GM19099 (cell line): ENCODE measurements at regions not wholly inside any gene's neighbourhood (a gene's known extent, or its start where the extent isn't known, plus 50 kb on each side); places are given as distances from the start of the nearest gene placed in this dataset.

Experiments used
- POLR2A ChIP-seq: IDR thresholded peaks from 3 replicates; pipeline ENCODE4 v1.6.1; 2011; ENCODE audit warnings: low read depth; ENCODE audit not compliant: insufficient read length; ENCODE audit errors: extremely low read depth

DNA sequence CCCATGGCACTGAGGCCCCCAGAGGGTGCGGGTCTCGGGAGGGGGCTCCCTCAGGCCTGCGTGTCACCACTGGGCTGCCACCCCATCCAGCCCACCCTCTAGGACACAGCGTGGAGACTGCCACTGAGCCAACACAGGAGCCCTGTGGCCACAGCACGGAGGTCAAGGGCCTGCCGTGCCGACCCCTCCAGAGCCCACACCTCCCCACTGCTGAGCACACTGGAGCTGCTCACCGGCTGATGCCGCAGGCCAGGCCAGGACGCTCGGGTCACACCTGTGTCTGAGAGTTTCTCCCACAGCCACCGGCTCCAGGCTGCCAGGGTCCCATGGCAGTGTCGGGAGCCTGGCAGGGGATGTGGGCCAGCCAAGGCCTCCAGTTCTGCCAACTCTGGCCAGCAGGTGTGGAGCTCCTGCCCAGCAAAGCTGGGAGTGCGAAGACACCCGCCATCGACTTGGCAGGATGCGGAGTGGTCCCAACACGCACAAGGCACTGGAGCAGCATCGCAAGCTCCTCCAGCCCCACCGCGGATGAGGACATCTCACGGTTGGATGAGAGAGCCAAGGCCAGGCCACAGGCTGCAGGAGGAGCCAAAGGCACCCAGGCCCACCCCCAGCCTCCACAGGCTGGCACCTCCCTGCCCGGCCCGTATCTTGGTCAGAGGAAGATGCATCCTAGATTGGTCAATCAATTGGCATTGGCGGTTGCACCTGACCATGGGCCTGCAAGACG is 187.1 kb downstream of the BRD1 start:
- TF ChIP-seq POLR2A: no peak

DNA sequence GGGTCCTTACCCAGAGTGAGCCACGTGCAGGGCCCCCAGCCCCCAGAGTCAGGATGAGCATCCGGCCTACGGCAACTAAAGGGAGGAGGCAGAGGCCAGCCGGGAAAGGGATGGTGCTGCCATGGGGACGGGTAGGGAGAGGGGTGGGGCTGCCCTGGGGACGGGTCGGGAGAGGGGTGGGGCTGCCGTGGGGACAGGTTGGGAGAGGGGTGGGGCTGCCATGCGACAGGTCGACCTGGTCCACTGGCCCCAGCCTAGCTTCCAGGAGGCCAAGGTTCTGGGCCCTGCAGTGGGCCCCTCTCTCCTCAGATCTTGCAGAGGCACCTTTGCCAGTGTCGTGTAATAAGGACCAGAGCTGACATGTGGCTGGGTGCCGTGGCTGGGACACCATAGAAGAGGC is 187.7 kb downstream of the BRD1 start:
- TF ChIP-seq POLR2A: no peak

DNA sequence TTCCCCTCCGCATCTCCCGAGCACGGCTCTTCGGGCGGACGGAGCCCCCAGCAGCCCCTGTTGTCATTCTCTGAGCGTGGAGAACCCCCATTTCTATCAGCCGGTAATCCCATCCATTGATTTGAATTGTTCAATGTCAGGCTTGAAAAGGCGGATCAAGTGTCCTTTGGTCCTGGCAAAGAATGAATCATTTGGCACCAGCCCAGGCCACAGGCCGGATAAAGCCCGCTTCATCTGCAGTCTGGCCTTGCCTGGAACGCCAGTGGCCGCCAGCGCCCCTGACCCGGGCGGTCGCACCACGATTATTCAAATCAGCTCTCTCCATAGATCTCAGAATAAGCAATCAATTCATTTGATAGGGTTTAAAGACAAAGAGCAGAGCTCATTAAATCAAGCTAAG is 188.9 kb downstream of the BRD1 start:
- TF ChIP-seq POLR2A: no peak

DNA sequence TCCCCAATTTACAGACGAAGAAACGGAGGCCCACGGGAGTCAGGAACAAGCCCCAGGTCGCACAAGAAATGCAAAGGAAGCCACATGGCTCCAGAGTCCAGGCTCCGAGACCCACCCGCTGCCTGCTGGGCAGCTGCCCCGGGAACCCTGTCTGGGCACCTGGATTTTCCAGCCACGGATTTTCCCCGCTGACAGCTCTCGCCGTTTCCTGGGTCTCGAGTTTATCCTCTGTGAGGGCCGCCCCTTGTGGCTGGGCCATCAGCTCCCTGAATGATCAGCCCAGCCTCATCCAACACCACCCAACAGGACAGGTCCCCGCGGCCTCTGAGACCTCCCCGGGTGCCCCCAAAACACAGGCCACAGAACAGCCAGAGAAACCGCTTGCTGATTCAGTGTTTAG is 189.7 kb downstream of the BRD1 start:
- no peak for TF ChIP-seq POLR2A

DNA sequence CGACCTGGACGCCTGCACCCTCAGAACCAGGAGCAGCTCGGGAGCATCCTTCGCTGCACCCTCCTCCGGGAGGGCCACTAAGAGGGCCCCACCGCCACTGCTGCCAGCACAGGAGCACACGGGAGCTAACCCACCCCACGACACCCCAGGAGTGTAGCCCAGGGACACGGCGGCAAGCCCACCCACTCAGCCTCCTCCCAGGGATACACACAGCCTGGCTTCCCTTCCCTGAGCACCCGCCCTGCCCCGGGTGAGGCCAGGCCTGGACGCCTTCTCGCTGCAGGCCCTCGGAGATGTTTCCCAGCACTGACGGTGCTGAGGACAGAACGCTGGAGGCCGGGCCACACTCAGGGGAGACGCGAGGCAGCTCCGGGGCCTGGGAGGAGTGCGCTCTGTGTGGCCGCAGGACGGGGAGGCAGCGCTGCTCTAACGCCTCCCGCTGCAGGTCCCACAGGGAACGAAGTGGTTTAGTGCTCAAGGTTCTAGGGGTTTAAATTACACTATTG is 190.4 kb downstream of the BRD1 start:
- no peak for TF ChIP-seq POLR2A

DNA sequence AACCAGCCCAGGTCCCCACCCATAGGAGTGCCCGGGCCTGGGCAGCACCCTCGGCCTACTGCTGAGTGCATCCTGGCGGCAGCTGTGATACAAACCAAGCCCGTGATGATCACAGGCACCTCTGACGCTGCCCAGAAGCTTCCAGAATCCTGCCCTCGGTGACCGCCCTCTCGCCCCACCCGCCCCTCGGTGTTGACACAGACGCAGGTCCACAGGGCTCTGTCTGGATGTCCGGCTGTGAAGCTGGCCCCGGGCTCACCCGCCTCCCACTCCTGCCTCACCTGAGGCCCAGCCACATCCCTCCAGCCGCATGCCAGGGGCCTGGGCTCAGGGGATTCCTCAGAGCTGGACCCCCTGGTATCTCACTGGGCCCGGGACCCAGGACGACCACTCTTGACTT is 191.0 kb downstream of the BRD1 start:
- TF ChIP-seq POLR2A: no peak

DNA sequence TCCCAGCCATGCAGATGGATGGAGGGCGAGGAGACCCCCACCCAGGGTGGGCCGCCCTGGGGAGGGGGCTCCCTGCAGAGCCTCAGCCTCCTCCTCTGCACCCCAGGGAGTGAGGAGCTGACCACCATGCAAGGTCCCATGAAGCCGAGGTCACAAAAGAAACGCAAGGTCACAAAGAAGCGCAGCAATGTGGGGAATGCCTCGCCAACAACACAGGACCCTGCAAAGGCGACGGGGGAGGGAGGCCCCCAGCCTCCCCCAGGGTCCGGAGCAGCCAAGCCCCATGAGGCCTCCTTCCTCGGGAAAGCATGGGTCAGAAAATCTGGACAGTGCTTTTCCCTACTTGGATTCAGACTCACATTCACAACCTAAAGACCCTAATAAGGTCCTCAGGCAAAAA is 191.5 kb downstream of the BRD1 start:
- TF ChIP-seq POLR2A: no peak

DNA sequence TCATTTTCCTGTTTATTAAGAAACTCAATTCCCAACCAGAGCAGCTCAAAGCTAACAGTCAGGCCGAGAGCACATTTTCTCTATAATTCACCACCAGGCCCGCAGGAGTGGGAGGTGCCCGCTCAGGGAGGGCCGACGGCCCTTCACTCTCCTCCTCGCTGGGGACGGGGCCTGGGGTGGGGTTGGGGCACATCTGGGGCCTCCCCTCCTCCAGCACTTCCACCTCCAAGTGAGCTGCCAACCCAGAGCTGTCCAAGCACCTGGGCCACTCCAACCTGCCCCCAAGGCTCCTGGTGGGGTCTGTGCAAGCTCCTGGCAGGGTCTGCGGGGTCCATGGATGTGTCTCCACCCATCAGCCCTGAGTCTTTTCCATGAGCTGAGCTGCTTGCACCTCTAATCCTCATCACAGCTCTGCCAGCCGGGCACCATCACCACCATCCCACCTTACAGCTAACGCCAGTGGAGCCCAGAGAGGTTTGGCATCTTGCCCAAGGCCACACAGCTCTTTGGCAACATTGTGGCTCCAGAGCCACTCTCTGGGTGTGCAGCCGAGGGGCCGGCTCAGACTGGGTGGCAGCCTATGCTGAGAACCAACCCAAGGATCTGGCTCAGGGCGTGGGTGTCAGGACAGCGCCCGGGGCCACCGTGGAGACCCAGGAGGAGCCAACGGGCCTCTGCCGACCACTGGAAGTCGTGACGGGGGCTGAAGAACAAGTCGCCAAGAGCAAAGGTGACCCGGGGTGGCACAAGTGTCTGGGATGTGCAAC is 193.5 kb downstream of the BRD1 start:
- TF ChIP-seq POLR2A: no peak

DNA sequence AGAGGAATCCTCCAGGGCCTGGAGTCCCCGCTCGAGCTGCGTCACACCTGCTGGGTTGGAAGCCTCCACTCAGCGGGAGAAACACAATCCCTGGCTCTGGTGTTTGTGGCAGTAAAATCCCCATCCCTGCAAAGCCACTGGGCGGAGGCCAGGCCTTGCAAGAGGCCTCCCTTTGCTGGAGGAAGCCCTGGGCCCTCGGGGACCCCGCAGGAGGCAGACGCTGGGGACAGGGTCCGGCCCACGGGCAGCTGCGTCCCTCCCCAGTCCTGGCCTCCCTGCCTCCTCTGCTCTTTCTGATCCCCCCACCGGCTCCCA is 194.7 kb downstream of the BRD1 start:
- TF ChIP-seq POLR2A: no peak

DNA sequence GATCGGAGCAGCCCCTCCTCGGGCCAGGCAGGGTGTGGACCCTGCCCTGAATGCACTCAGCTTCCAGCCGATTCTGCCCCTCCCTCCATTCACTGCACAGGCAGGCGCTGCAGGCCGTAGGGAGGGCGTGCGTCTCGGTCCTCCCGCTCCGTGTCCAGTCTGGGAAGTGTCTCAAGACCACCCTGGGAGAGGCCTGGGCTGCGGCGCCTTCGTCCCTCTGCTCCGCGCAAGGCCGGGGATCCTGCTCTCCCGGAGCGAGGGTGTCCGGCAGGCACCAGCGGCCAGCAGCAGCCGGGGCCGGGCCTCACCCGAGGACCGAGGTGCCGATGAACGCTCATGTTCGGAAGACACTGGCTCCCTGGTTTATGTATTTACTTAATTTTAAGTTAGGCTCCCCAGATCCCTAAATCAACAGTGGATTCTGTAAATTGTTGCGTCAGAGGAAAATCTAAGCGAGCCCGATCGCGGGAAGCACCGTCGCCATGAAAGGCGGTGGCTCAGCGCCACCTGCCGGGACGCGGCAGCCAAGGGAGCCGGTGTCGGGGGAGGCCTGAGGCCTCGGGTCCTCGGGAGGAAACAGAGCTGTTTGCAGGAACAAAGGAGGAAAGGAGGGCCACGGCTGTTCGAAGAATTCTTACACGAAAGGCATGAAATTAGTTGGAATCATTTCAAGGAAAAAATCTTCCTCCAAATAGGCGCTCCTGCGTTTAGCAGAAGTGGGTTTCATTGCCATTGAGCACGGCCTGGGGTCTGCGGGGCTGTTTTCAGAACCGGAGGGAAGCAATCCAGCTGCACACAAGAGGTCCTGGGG is 195.3 kb downstream of the BRD1 start:
- no peak for TF ChIP-seq POLR2A

DNA sequence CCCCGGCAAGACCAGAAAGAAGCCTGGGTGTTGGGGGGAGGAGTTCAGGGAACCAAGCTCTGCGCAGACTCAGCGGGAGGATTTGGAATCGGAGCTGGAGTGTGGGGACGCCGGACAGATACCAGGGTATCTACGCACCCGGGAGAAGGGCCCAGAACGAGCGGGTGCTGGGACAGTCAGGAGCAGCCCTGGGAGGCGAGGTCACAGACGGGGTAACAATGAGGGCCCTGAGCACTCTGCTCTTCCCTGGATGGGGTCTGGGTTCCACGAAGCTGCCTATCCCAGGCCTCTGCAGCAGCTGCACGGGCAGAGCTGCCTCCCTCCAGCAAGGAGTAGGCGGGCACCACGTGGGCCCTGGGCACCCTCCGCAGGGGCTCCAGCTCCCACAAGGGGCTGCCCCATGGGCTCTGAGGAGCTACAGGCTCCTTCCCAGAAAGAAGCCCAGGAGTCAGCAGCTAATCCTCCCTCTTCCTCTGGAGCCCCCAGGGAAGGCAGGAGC is 197.2 kb downstream of the BRD1 start:
- TF ChIP-seq POLR2A: no peak

DNA sequence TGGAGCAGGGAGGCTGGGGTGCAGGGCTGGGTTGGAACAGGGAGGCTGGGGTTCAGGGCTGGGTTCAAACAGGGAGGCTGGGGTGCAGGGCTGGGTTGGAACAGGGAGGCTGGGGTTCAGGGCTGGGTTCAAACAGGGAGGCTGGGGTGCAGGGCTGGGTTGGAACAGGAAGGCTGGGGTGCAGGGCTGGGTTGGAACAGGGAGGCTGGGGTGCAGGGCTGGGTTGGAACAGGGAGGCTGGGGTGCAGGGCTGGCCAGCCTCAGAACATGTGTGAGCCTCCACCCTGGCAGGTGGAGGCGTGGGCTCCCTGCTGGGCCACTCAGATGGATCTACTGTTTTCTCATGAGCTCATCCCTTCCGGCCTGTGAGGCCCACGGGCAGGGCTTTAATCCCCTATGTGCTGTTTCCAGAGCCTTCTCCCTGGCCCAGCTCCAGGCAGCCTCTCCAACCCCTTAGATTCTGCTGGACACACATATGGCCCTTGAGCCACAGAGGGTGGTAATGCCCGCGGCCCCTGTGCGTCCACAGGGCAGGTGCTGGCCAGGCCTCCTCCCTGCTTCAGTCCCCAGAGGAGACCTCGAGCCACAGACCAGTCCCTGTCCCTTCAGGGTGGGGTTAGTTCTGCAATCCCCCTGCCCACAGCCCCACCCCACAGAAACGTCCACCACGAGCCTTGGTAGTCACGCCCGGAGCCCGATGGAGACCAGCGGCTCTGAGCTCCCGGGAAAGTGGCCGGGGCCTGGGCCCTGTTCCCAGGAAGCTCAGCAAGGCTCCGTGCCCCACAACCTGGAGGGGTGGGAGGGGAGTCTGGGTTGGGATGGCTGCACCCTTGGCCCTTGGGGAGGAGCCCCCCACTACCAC is 197.9 kb downstream of the BRD1 start:
- TF ChIP-seq POLR2A: no peak

DNA sequence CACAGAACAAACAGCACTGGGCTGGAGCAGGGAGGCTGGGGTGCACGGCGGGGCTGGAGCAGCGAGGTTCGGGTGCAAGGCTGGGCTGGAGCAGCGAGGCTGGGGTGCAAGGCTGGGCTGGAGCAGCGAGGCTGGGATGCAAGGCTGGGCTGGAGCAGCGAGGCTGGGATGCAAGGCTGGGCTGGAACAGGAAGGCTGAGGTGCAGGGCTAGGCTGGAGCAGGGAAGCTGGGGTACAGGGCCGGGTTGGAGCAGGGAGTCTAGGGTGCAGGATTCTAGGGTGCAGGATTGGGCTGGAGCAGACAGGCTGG is 198.5 kb downstream of the BRD1 start:
- no peak for TF ChIP-seq POLR2A

DNA sequence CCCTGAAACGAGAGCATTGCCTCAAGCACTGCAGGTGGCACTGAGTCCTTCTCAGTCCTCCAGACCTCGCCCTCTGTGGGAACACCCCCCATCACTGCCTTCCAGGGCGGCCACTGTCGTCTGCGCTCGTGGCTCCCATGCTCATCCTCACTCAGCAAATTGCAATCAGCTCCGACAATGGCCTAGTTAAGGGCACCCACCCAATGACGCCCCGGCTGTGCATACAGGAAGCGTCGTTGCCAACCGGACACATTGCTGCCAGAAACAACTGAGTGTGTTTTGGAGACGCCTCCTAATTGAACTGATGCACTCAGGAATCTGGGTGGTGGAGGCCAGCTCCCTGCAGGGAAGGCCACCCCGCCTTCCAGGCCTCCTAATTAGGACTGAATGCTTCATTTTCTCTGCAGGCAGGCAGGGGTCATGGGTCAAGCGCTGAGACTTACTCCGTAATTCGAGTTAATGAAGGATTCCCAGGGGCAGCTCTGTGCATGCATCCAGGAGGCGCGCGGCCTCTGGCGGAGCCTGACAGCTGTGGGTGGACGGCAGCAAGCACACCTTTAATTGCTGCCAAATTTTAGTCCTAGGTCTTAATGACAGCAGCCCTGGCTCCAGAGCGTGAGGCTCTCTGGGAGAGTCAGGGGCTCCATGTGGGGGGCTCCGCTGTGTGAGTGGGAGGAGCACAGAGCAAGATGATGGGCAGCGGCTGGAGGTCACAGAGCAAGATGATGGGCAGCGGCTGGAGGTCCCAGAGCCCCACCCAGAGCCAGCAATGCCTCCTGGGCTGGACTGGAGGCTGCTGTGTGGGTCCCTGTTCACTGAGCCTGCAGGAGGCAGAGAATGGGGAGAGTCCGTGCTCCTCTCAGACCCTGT is 199.0 kb downstream of the BRD1 start:
- TF ChIP-seq POLR2A: no peak
